Urothelium cell line (cell line): ENCODE measurements at regions not wholly inside any gene's neighbourhood (a gene's known extent, or its start where the extent isn't known, plus 50 kb on each side); places are given as distances from the start of the nearest gene placed in this dataset.

Source experiments
- DNase-seq: peaks from one replicate; pipeline ENCODE4 v3.0.0; 2011; ENCODE audit warnings: low spot score, mixed read lengths
- FAIRE-seq: peaks from 2 replicates; lab custom pipeline; 2011; peaks lifted over from hg19 to GRCh38; lab: Jason Lieb, UNC

GRCh38 chr11:27861706-27862430, 161.6 kb upstream of the BDNF start:
- peak; percentile 27 for DNase-seq
- FAIRE-seq, result no peak

GRCh38 chr11:27860811-27861210, 160.6 kb upstream of the BDNF start:
- no peak for DNase-seq
- FAIRE-seq, result no peak

GRCh38 chr11:27858866-27859265, 158.6 kb upstream of the BDNF start:
- DNase-seq (no peak), FAIRE-seq (no peak)

GRCh38 chr11:27857588-27857987, 157.3 kb upstream of the BDNF start:
- DNase-seq (no peak), FAIRE-seq (no peak)

DNA sequence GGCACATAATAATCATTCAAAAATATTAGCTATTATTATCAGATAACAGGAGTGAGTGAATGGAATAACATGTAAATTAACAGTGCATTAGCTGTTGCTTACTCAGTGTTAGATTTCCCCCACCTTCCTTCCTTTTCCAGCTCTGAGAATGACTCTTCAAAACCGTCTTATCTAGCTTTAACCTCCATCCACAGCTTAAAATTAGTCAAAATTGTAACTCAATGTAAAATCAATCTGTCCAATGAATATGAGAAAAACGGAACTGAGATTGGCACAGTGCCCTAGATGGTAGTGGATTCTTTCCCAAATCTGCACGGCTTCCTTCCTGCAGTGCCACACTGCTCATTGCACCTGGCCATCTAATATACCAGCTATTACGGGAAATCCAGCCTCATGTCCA, 156.8 kb upstream of the BDNF start:
- no peak for DNase-seq

DNA sequence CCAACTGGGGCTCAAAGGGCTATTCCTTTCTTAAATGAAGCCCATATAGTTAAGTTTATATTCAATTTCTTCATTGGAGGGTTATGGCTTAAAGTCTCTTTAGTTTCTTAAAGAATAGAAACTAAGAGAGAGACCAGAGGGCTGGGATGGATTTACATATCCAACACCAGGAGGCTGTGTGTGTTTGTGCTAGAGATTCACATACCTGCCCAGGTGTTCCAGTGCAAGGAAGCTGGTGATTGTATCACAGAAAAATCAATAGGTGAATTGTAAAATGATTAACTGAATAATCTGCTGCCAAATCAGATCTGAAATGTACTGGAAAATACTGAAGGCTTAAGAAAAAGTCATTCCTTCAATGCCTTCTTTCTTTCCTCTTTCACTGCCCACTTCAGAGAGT, 148.2 kb upstream of the BDNF start:
- DNase-seq, result no peak
- no peak for FAIRE-seq

More for the DNA sequence above, 156.8 kb upstream of the BDNF start:
- FAIRE-seq, result no peak

DNA sequence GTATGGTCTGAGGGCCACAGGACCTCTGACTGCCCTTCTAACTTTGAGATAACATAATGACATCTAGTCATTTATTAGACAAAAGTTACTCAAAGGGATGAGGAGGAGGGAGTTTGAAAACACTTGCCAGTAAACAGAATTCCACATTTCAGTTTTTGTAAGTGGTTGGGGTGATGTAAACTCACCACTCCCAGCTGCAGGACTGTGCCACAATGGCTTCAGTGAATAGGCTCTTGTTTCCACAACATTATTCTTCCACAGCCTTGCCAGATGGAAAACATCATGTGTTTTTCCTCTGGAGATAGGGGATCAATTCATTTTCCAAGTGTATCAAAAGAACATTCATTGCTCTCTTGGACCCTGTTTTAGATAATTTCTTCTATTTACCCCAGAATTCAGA, 147.2 kb upstream of the BDNF start:
- DNase-seq, result no peak
- no peak for FAIRE-seq

DNA sequence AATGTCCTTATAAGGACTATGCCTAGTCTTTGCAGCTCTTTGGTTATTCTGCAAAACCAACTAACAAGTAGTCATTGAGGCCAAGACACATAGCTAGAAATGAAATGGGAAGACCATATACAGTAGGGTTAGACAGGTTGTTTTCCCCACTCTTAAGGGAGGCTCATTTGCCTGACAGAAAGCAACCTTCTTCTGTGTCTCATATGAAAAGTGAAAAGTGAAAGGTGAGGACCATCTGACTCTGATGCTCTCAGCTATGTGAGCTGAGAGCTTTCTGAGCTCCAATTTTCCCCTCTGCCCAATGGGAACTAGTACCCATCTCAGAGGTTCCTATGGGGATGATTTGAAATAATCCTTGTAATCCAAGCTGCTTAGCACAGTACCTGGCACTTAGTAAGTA, 142.0 kb upstream of the BDNF start:
- no peak for FAIRE-seq
- no peak for DNase-seq

DNA sequence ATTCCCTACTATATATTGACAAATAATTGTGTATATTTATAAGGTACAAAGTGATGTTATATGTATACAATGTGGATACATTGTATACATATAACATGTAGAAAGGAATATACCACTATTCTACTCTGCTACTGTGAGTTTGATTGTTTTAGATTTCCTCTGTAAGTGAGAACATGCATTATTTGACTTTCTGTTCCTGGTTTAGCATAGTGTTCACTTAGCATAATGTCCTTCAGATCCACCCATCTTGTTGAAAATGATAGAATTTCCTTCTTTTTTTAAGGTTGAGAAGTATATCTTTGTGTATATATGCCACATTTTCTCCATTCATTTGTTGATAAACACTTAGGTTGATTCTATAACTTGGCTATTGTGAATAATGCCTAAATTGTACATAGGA, 140.8 kb upstream of the BDNF start:
- FAIRE-seq, result no peak
- no peak for DNase-seq

GRCh38 chr11:27839226-27839913, 139.1 kb upstream of the BDNF start:
- peak; percentile 14 for DNase-seq
- no peak for FAIRE-seq

DNA sequence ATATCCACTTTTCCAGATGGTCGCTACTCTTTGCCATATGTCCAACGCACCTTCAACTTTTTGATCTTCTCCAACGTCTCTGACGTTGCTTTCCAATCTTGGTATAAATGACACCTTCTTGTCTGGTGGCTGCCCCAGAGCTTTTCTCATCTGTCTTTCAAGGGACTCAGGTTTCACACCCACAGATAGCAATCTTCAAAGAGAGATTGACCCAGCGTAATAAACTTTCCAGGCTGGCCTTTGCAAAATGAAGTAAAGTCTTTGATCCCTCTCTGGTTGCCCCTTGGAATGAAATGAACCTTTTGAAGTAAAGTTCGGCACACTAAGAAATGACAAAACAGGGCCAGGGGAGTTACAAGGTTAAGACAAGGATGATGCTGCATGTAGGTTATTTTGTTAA, 138.4 kb upstream of the BDNF start:
- no peak for DNase-seq
- no peak for FAIRE-seq

DNA sequence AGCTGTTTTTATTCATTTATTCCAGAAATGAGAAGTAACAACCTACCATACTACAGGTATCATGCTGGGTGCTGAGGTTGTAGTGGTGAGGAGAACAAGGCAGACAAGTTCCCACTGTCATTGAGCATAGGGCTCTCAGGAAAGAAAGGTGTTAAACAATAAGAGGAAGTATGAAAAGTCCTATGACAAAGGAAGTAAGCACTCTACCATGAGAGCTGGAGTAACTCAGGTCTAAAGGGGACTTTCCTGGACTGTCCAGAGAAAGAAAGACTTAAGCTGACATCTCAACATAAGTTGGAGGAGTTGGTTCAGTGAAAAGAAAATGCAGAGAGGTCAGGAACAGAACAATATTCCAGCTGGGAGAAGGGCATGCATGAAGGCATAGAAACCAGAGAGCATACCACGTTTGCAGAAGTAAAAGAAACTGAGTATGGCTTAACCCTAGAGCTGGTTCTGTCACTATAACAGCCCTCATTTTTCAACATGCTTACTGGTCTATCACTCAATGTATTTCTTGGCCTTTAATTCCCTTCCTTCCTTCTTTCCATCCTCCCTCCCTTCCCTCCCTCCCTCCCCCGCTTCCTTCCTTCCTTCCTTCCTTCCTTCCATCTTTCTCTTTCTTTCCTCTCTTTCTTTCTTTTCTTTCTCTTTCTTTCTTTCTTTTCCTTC, 137.8 kb upstream of the BDNF start:
- no peak for DNase-seq
- FAIRE-seq, result no peak

GRCh38 chr11:27830206-27830605, 130.0 kb upstream of the BDNF start:
- no peak for DNase-seq
- no peak for FAIRE-seq

GRCh38 chr11:27820249-27820648, 120.0 kb upstream of the BDNF start:
- no peak for FAIRE-seq
- no peak for DNase-seq

- FAIRE-seq (no peak), DNase-seq (no peak)
These were observed 115.9 kb upstream of the BDNF start for GRCh38 chr11:27816197-27816596.

GRCh38 chr11:27812341-27812740, 112.1 kb upstream of the BDNF start:
- no peak for DNase-seq

GRCh38 chr11:27807596-27807995, 107.3 kb upstream of the BDNF start:
- DNase-seq (no peak), FAIRE-seq (no peak)

More at GRCh38 chr11:27812341-27812740, 112.1 kb upstream of the BDNF start:
- no peak for FAIRE-seq

DNA sequence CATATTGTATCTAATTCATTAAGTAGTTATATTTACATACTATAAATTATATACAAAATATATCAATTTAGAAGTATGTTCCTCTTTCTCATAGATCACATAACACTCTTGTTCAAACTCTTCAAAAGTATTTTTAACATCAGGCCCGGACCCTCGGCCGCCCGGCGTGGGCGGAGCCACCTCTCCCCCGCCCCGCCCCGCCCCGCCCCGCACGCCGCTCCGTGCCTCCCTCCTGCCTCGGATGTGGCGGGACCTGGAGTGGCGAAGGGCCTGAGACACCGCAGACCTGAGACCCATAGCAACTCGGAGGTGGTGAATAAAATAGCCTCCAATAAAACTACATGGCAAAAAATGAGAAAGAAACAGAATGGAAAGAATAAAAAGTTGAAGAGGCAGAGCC, 105.9 kb upstream of the BDNF start:
- DNase-seq (no peak), FAIRE-seq (no peak)

- DNase-seq (no peak), FAIRE-seq (no peak)
These were observed 96.0 kb upstream of the BDNF start for GRCh38 chr11:27795955-27796861.

DNA sequence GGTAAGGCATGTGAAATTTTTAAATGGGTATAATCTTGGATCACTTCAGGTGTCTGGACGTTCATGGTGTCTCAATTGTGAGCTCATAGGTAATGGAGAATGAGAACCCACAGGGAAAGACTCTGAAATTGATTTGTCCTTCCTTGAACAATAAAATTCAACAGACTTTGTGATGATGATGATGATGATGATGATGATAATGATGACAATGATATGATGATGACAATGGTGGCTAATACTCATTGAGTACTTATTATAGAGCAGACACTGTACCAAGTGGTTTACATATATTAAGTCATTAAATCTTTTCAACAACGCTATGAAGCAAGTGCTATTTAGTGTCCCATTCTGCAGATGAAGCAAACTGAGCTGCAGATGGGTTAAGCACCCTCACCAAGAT, 86.6 kb upstream of the BDNF start:
- DNase-seq (no peak), FAIRE-seq (no peak)

- FAIRE-seq (no peak), DNase-seq (no peak)
These were observed 86.1 kb upstream of the BDNF start for GRCh38 chr11:27786331-27786730.
